DOHH2 (cell line): ENCODE measurements at regions not wholly inside any gene's neighbourhood (a gene's known extent, or its start where the extent isn't known, plus 50 kb on each side); places are given as distances from the start of the nearest gene placed in this dataset.

ENCODE experiments used
- H3F3A ChIP-seq: fragments of 200-600 bp; sonication (generic), shearing (Covaris generic); 2 replicates; pipeline ENCODE4 v1.6.0; 2016; ENCODE audit warnings: antibody characterized with exemption, mild to moderate bottlenecking; ENCODE audit not compliant: control insufficient read depth, insufficient read depth
- H3K27ac ChIP-seq: fragments of 200-600 bp; sonication (generic); 2 replicates; pipeline ENCODE4 v1.5.1; 2014; ENCODE audit warnings: low read depth, mild to moderate bottlenecking, low read length, moderate library complexity
- H3K27me3 ChIP-seq: fragments of 200-600 bp; sonication (generic); 2 replicates; pipeline ENCODE4 v1.6.1; 2014; ENCODE audit warnings: mild to moderate bottlenecking, low read length, mixed read lengths; ENCODE audit not compliant: control insufficient read depth
- H3K36me3 ChIP-seq: fragments of 200-600 bp; sonication (generic); 2 replicates; pipeline ENCODE4 v1.6.1; 2014; ENCODE audit warnings: mild to moderate bottlenecking, low read length, moderate library complexity, mixed read lengths; ENCODE audit not compliant: control insufficient read depth
- H3K4me1 ChIP-seq: fragments of 200-600 bp; sonication (generic); 2 replicates; pipeline ENCODE4 v1.6.1; 2014; ENCODE audit warnings: mild to moderate bottlenecking, low read length, mixed read lengths; ENCODE audit not compliant: control insufficient read depth
- H3K4me2 ChIP-seq: fragments of 200-600 bp; sonication (generic); 2 replicates; pipeline ENCODE4 v1.6.0; 2014; ENCODE audit warnings: mild to moderate bottlenecking, low read length, moderate library complexity
- H3K4me3 ChIP-seq: fragments of 200-600 bp; sonication (generic); 2 replicates; pipeline ENCODE4 v1.5.1; 2014; ENCODE audit warnings: mild to moderate bottlenecking, low read length, mixed read lengths
- H3K79me2 ChIP-seq: fragments of 200-600 bp; sonication (generic); 2 replicates; pipeline ENCODE4 v1.6.1; 2014; ENCODE audit warnings: mild to moderate bottlenecking, low read length, mixed read lengths; ENCODE audit not compliant: control insufficient read depth
- H3K9me2 ChIP-seq: fragments of 200-600 bp; sonication (generic); replicated peaks from 2 replicates; pipeline ENCODE4 v1.6.1; 2014; ENCODE audit warnings: mild to moderate bottlenecking, low read length, mixed read lengths; ENCODE audit not compliant: control insufficient read depth
- H3K9me3 ChIP-seq: fragments of 200-600 bp; sonication (generic); 2 replicates; pipeline ENCODE4 v1.6.1; 2014; ENCODE audit warnings: antibody characterized with exemption, low read length, mixed read lengths; ENCODE audit not compliant: control insufficient read depth, insufficient read depth
- H4K20me1 ChIP-seq: fragments of 200-600 bp; sonication (generic); 2 replicates; pipeline ENCODE4 v1.6.0; 2014; ENCODE audit warnings: low read depth, mild to moderate bottlenecking, antibody characterized with exemption, low read length, moderate library complexity; ENCODE audit not compliant: control insufficient read depth, insufficient read depth
- EZH2phosphoT487 ChIP-seq: fragments of 200-600 bp; sonication (generic); IDR thresholded peaks from 2 replicates; pipeline ENCODE4 v1.6.1; 2017; ENCODE audit warnings: borderline replicate concordance, mild to moderate bottlenecking, antibody characterized with exemption, low read length, moderate library complexity, mixed read lengths
- TF ChIP-seq, protein P1 (sequence below): fragments of 200-600 bp; sonication (generic); IDR thresholded peaks from one replicate; pipeline ENCODE4 v1.5.1; 2014; ENCODE audit warnings: antibody characterized with exemption, mild to moderate bottlenecking, low read depth, low read length; ENCODE audit not compliant: poor library complexity, severe bottlenecking

DNA sequence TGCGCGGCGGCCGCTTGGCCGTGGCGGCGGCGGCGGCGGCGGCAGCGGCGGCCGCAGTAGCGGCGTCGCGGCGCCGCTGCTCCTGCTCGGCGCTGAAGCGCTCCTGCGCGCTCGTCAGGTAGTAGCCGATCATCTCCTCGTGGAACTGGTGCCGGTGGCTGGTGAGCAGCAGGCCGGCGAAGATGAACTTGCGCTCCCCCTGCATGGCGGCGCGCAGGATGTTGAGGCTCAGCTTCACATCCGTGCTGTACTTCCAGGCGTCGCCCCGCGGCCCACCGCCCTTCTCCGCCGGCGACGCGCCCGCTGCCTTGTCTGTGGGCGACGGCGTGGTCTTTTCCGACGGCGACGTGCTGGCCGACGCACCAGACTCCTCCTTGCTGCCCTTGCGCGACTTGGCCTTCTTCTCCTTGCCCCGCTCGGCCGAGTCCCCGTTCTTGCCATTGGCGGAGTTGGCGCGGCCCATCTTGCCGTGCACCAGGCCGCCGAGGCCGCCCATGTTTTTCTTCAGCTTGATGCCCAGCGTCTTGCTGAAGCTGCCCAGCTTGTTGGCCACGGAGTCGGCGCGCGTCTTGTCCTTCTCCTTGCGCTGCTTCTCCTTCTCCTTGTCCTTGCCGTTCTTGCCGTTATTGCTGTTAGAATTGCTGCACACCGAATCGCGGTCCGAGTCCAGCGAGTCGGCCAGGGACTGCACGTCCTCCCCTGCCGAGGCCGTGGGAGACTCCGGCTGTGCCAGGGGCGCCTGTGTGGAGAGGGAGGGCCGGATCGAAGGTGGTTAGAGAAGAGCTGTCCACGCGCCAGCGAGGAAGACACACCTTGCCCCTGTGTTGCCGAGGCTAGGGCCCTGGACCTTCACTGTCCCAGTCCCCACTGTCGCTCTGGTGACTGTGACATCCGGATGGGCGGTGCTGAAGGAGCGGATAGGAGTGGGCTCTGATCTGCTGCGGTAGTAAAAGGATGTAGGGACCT, 157.6 kb downstream of the KLF13 start:
- Histone ChIP-seq H3K4me1 (peaks cover 16% of the 10 kb centered on the region), H3K79me2 (no peaks in the 10 kb centered on the region), H3K9me3 (no peaks in the 10 kb centered on the region), H3K27me3 (peaks cover 23% of the 10 kb centered on the region), H3F3A (peaks cover 4% of the 10 kb centered on the region; the same call in 1 of the 2 replicates), H4K20me1 (no peaks in the 10 kb centered on the region), H3K9me2 (no peaks in the 10 kb centered on the region), H3K4me3 (no peak overlapping the region), H3K36me3 (no peaks in the 10 kb centered on the region), H3K27ac (no peak overlapping the region), H3K4me2 (no peak overlapping the region)
- TF ChIP-seq EZH2phosphoT487, result no peak
- TF ChIP-seq, protein P1, sequence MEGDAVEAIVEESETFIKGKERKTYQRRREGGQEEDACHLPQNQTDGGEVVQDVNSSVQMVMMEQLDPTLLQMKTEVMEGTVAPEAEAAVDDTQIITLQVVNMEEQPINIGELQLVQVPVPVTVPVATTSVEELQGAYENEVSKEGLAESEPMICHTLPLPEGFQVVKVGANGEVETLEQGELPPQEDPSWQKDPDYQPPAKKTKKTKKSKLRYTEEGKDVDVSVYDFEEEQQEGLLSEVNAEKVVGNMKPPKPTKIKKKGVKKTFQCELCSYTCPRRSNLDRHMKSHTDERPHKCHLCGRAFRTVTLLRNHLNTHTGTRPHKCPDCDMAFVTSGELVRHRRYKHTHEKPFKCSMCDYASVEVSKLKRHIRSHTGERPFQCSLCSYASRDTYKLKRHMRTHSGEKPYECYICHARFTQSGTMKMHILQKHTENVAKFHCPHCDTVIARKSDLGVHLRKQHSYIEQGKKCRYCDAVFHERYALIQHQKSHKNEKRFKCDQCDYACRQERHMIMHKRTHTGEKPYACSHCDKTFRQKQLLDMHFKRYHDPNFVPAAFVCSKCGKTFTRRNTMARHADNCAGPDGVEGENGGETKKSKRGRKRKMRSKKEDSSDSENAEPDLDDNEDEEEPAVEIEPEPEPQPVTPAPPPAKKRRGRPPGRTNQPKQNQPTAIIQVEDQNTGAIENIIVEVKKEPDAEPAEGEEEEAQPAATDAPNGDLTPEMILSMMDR, result no peak

DNA sequence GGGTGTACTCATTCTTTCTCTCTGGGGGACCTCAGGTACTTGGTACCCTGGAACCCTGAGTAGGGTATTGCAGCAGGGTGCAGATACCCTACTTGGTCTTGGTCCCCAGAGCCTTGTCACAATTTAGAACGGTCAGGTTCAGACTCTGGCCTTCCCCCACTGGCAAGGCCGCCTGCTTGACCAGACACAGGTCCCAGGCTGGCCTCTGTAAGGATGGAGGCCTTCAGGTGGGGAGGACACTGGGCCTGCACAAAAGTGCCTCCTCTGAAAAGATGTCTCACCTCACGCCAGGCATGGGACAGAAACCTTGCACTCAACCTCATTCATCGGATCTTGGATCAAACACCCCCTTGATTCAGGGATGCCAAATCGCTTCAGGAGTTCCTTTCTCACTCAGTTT, 158.4 kb downstream of the KLF13 start:
- H3K9me3 ChIP-seq, result no peaks in the 10 kb centered on the region
- no peak overlapping the region for H3K4me3 ChIP-seq
- peaks cover 20% of the 10 kb centered on the region for H3K4me1 ChIP-seq
- no peak overlapping the region for H3K4me2 ChIP-seq
- no peaks in the 10 kb centered on the region for H3K79me2 ChIP-seq
- no peaks in the 10 kb centered on the region for H4K20me1 ChIP-seq
- H3K9me2 ChIP-seq, result no peaks in the 10 kb centered on the region
- peaks cover 4% of the 10 kb centered on the region; the same call in 1 of the 2 replicates for H3F3A ChIP-seq
- TF ChIP-seq EZH2phosphoT487, result no peak
- TF ChIP-seq, protein P1, result no peak
- no peaks in the 10 kb centered on the region for H3K36me3 ChIP-seq
- peaks cover 23% of the 10 kb centered on the region for H3K27me3 ChIP-seq
- H3K27ac ChIP-seq, result no peak overlapping the region

DNA sequence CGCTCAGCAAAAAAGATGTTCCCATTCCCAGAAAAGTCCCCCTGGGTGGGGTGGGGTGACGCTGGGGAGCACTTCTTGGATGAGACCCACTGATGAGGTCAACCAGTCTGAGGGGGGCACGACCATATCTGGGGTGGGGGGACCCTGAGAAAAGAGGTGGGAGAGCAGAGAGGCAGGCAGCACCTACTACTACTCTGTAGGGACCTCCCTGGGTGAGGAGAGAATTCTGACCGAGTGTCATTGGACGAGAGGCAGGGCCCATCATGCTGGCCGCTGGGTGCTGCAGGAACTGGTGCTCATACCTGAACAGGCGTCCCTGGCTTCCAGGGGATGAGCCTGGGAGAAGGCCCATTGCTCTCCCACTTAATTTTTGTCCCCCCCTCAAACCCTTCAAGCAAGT, 158.8 kb downstream of the KLF13 start:
- Histone ChIP-seq H3K9me3 (no peaks in the 10 kb centered on the region; the same call in 1 of the 2 replicates), H3K36me3 (no peaks in the 10 kb centered on the region), H4K20me1 (no peaks in the 10 kb centered on the region), H3K4me2 (no peak overlapping the region), H3K4me3 (no peak overlapping the region), H3K4me1 (peaks cover 23% of the 10 kb centered on the region), H3K79me2 (no peaks in the 10 kb centered on the region), H3K27me3 (peaks cover 22% of the 10 kb centered on the region), H3F3A (peaks cover 4% of the 10 kb centered on the region; the same call in 1 of the 2 replicates), H3K9me2 (no peaks in the 10 kb centered on the region), H3K27ac (no peak overlapping the region)
- TF ChIP-seq EZH2phosphoT487, result no peak
- TF ChIP-seq, protein P1, result no peak
